Osteoblast (primary cell): ENCODE measurements at regions not wholly inside any gene's neighbourhood (a gene's known extent, or its start where the extent isn't known, plus 50 kb on each side); places are given as distances from the start of the nearest gene placed in this dataset.

Source experiments
- DNase-seq: peaks from one replicate; pipeline ENCODE4 v3.0.0; 2011; ENCODE audit warnings: low spot score, mixed read lengths; ENCODE audit not compliant: insufficient read length; ENCODE audit errors: missing footprints
- H2AFZ ChIP-seq: 2 replicates; pipeline ENCODE4 v1.6.0; 2011; ENCODE audit warnings: mild to moderate bottlenecking, low read length
- H3K27ac ChIP-seq: 2 replicates; pipeline ENCODE4 v1.5.1; 2011; ENCODE audit warnings: mild to moderate bottlenecking, low read depth, low read length, moderate library complexity
- H3K27me3 ChIP-seq: 2 replicates; pipeline ENCODE4 v1.6.0; 2012; ENCODE audit warnings: mild to moderate bottlenecking, control low read depth, inconsistent platforms, low read length, moderate library complexity; ENCODE audit not compliant: insufficient read depth
- H3K36me3 ChIP-seq: 2 replicates; pipeline ENCODE4 v1.5.1; 2011; ENCODE audit warnings: mild to moderate bottlenecking, low read length, control low read depth, moderate library complexity; ENCODE audit not compliant: insufficient read depth
- H3K4me1 ChIP-seq: 2 replicates; pipeline ENCODE4 v1.5.1; 2011; ENCODE audit warnings: mild to moderate bottlenecking, low read length, control low read depth, moderate library complexity; ENCODE audit not compliant: insufficient read depth
- H3K4me2 ChIP-seq: 2 replicates; pipeline ENCODE4 v1.6.0; 2011; ENCODE audit warnings: mild to moderate bottlenecking, low read length; ENCODE audit not compliant: insufficient read depth
- H3K4me3 ChIP-seq: fragments of 200-600 bp; sonication (generic); 3 replicates; pipeline ENCODE4 v1.5.1; 2012; ENCODE audit warnings: mild to moderate bottlenecking, low read length, inconsistent platforms; ENCODE audit not compliant: insufficient read depth
- H3K79me2 ChIP-seq: 2 replicates; pipeline ENCODE4 v1.6.0; 2012; ENCODE audit warnings: mild to moderate bottlenecking, low read length, control low read depth, inconsistent platforms; ENCODE audit not compliant: insufficient read depth
- H3K9me3 ChIP-seq: 2 replicates; pipeline ENCODE4 v1.5.1; 2011; ENCODE audit warnings: low read depth, low read length, control low read depth
- H4K20me1 ChIP-seq: 2 replicates; pipeline ENCODE4 v1.6.0; 2012; ENCODE audit warnings: mild to moderate bottlenecking, low read length, control low read depth; ENCODE audit not compliant: insufficient read depth
- TF ChIP-seq, protein P1 (sequence below): IDR thresholded peaks from 2 replicates; pipeline ENCODE4 v1.5.1; 2011; ENCODE audit warnings: mild to moderate bottlenecking, low read depth, low read length, moderate library complexity; ENCODE audit errors: extremely low read depth

- Histone ChIP-seq H3K79me2 (no peaks in the 10 kb centered on the region), H2AFZ (no peak overlapping the region), H3K4me3 (no peak overlapping the region), H3K36me3 (no peaks in the 10 kb centered on the region), H3K27ac (no peak overlapping the region), H3K4me2 (no peak overlapping the region), H3K4me1 (no peaks in the 10 kb centered on the region), H3K27me3 (no peaks in the 10 kb centered on the region), H3K9me3 (no peaks in the 10 kb centered on the region), H4K20me1 (no peaks in the 10 kb centered on the region)
- DNase-seq: no peak
- TF ChIP-seq, protein P1, sequence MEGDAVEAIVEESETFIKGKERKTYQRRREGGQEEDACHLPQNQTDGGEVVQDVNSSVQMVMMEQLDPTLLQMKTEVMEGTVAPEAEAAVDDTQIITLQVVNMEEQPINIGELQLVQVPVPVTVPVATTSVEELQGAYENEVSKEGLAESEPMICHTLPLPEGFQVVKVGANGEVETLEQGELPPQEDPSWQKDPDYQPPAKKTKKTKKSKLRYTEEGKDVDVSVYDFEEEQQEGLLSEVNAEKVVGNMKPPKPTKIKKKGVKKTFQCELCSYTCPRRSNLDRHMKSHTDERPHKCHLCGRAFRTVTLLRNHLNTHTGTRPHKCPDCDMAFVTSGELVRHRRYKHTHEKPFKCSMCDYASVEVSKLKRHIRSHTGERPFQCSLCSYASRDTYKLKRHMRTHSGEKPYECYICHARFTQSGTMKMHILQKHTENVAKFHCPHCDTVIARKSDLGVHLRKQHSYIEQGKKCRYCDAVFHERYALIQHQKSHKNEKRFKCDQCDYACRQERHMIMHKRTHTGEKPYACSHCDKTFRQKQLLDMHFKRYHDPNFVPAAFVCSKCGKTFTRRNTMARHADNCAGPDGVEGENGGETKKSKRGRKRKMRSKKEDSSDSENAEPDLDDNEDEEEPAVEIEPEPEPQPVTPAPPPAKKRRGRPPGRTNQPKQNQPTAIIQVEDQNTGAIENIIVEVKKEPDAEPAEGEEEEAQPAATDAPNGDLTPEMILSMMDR: no peak
Observed at GRCh38 chr1:80375109-80375508, 1368.6 kb upstream of the ADGRL4 start.

- H4K20me1 ChIP-seq: no peaks in the 10 kb centered on the region
- TF ChIP-seq, protein P1: no peak
- DNase-seq: no peak
- no peak overlapping the region for H3K4me2 ChIP-seq
- no peaks in the 10 kb centered on the region for H3K9me3 ChIP-seq
- H3K4me1 ChIP-seq: no peaks in the 10 kb centered on the region
- H3K27me3 ChIP-seq: no peaks in the 10 kb centered on the region
- H3K4me3 ChIP-seq: no peak overlapping the region
- no peak overlapping the region for H3K27ac ChIP-seq
- no peaks in the 10 kb centered on the region for H3K36me3 ChIP-seq
- no peak overlapping the region for H2AFZ ChIP-seq
- H3K79me2 ChIP-seq: no peaks in the 10 kb centered on the region
Observed at GRCh38 chr1:80369780-80370179, 1363.2 kb upstream of the ADGRL4 start.

DNA sequence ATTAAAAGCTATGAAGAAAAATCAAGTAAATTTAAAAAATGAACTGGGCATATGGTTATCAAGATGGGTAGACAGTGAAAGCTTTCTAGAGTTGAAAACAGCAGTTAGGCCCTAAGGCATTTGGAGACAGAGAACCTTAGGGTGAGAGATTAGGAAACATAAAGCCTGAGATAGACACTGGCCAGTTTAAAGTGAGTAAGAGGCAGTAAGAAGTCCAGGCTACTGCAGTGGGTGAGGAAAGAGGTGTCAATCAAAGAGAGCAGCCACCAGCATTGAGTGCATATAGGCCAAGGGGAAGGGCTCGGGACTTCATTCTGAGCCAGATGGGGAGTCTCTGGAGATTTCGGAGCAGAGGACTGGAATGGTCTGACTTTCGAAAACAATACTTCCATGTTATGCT lies 1360.5 kb upstream of the ADGRL4 start:
- no peaks in the 10 kb centered on the region for H4K20me1 ChIP-seq
- no peak for DNase-seq
- no peaks in the 10 kb centered on the region for H3K4me1 ChIP-seq
- no peak overlapping the region for H3K27ac ChIP-seq
- H2AFZ ChIP-seq: no peak overlapping the region
- H3K9me3 ChIP-seq: no peaks in the 10 kb centered on the region
- no peak overlapping the region for H3K4me3 ChIP-seq
- H3K79me2 ChIP-seq: no peaks in the 10 kb centered on the region
- H3K36me3 ChIP-seq: no peaks in the 10 kb centered on the region
- TF ChIP-seq, protein P1: no peak
- no peaks in the 10 kb centered on the region for H3K27me3 ChIP-seq
- H3K4me2 ChIP-seq: no peak overlapping the region

GRCh38 chr1:80365359-80366021 lies 1359.0 kb upstream of the ADGRL4 start:
- Histone ChIP-seq H3K4me3 (no peak overlapping the region), H3K9me3 (no peaks in the 10 kb centered on the region), H3K4me1 (no peaks in the 10 kb centered on the region), H3K4me2 (no peak overlapping the region), H4K20me1 (no peaks in the 10 kb centered on the region), H3K27ac (no peak overlapping the region), H3K79me2 (no peaks in the 10 kb centered on the region), H3K27me3 (no peaks in the 10 kb centered on the region), H3K36me3 (no peaks in the 10 kb centered on the region), H2AFZ (no peak overlapping the region)
- TF ChIP-seq, protein P1: no peak
- peak; percentile 2 for DNase-seq
